ENCODE measurements at regions not wholly inside any gene's neighbourhood (a gene's known extent, or its start where the extent isn't known, plus 50 kb on each side); places are given as distances from the start of the nearest gene placed in this dataset.

DNA sequence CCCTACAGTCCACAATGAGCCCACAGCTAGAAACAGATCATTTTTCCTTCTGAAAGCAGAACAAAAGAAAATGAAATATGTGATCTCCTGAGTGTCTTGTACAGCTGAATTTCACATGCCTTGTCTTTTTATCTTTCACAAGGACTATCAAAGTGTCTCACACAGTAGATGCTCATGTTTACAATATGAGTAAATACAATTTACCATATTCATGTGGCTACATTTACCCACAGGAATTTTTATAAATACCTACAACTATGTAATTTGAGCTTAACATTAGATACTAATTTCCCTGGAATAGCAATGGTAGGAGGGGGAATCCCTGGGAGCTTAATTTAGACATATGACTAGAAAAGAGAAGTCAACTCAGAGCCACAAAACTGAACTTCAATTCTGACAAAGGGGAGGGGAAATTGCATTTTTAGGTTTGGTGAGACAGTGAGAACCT lies 186.2 kb downstream of the MACC1 start:
- no peaks in the 10 kb centered on the region for H3K36me3 Mint-ChIP-seq
- Histone ChIP-seq H3K4me3 (replicated peaks in 1 of 3; ENCODE audit: low read depth in 2 of 3, low read length in 3 of 3) (no peak overlapping the region), H3K4me1 (ENCODE audit: control insufficient read depth in 1 of 2, insufficient read depth in 2 of 2, low read length in 2 of 2) (no peaks in the 10 kb centered on the region), H3K9ac (ENCODE audit: insufficient read depth, low read length, poor library complexity, severe bottlenecking) (no peak overlapping the region), H3K4me2 (replicated peaks; ENCODE audit: extremely low read depth, low read length, poor library complexity, severe bottlenecking) (no peak overlapping the region), H3K9me3 (replicated peaks in 1 of 2; ENCODE audit: control insufficient read depth in 1 of 2, insufficient read depth in 1 of 2, low read length in 2 of 2) (no peaks in the 10 kb centered on the region), H3K27ac (ENCODE audit: low read depth in 1 of 2, low read length in 2 of 2) (no peak overlapping the region), H2AFZ (ENCODE audit: insufficient read depth, low read depth, low read length, poor library complexity, severe bottlenecking) (no peak overlapping the region), H3K36me3 (replicated peaks in 1 of 2; ENCODE audit: control insufficient read depth in 1 of 2, insufficient read depth in 2 of 2, low read length in 2 of 2) (no peaks in the 10 kb centered on the region), H3K79me2 (ENCODE audit: insufficient read depth, low read length) (no peaks in the 10 kb centered on the region), H4K20me1 (ENCODE audit: insufficient read depth, low read length) (no peaks in the 10 kb centered on the region), H3K27me3 (ENCODE audit: control insufficient read depth in 2 of 2, insufficient read depth in 2 of 2, low read length in 2 of 2) (no peaks in the 10 kb centered on the region)
- H3K4me1 Mint-ChIP-seq, result peaks cover 9% of the 10 kb centered on the region
- DNase-seq, result no peak
- no peak overlapping the region for H3K4me3 Mint-ChIP-seq
- no peak overlapping the region for H3K27ac Mint-ChIP-seq
- intact Hi-C loops (cut with micrococcal nuclease), result no loop called here
- H3K27me3 Mint-ChIP-seq (ENCODE audit: low read depth in 3 of 3), result no peaks in the 10 kb centered on the region
- peaks cover 0 to 2% (median 0%) of the 10 kb centered on the region in 7 donors for H3K9me3 Mint-ChIP-seq
- TF ChIP-seq, protein P1, sequence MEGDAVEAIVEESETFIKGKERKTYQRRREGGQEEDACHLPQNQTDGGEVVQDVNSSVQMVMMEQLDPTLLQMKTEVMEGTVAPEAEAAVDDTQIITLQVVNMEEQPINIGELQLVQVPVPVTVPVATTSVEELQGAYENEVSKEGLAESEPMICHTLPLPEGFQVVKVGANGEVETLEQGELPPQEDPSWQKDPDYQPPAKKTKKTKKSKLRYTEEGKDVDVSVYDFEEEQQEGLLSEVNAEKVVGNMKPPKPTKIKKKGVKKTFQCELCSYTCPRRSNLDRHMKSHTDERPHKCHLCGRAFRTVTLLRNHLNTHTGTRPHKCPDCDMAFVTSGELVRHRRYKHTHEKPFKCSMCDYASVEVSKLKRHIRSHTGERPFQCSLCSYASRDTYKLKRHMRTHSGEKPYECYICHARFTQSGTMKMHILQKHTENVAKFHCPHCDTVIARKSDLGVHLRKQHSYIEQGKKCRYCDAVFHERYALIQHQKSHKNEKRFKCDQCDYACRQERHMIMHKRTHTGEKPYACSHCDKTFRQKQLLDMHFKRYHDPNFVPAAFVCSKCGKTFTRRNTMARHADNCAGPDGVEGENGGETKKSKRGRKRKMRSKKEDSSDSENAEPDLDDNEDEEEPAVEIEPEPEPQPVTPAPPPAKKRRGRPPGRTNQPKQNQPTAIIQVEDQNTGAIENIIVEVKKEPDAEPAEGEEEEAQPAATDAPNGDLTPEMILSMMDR (IDR thresholded peaks at IDR 0.05), result no peak

DNA sequence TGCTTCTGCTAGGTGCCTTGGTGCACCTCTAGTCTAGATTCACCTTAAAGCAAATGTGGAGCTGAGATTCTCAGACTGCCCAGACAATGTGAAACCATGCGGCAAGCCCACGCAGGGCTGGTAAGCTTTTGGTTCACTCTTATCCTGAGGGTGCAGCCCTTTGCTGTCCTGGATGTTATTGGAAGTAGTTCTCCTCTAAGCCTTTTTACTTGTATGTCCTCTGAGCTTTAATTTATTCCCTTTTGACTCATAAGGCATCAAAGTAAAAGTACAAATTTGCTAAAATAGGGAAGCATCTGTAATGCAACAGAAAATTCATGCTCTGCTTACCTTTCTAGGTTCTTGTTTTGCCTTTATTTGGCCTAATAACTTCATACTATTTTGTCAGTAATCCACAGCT lies 186.8 kb downstream of the MACC1 start:
- Histone ChIP-seq H3K4me1 (ENCODE audit: control insufficient read depth in 1 of 2, insufficient read depth in 2 of 2, low read length in 2 of 2) (no peaks in the 10 kb centered on the region), H3K4me3 (replicated peaks in 1 of 3; ENCODE audit: low read depth in 2 of 3, low read length in 3 of 3) (no peak overlapping the region), H3K9ac (ENCODE audit: insufficient read depth, low read length, poor library complexity, severe bottlenecking) (no peak overlapping the region), H3K4me2 (replicated peaks; ENCODE audit: extremely low read depth, low read length, poor library complexity, severe bottlenecking) (no peak overlapping the region), H3K36me3 (replicated peaks in 1 of 2; ENCODE audit: control insufficient read depth in 1 of 2, insufficient read depth in 2 of 2, low read length in 2 of 2) (no peaks in the 10 kb centered on the region), H3K79me2 (ENCODE audit: insufficient read depth, low read length) (no peaks in the 10 kb centered on the region), H3K9me3 (replicated peaks in 1 of 2; ENCODE audit: control insufficient read depth in 1 of 2, insufficient read depth in 1 of 2, low read length in 2 of 2) (no peaks in the 10 kb centered on the region), H4K20me1 (ENCODE audit: insufficient read depth, low read length) (no peaks in the 10 kb centered on the region), H3K27me3 (ENCODE audit: control insufficient read depth in 2 of 2, insufficient read depth in 2 of 2, low read length in 2 of 2) (no peaks in the 10 kb centered on the region), H3K27ac (ENCODE audit: low read depth in 1 of 2, low read length in 2 of 2) (no peak overlapping the region), H2AFZ (ENCODE audit: insufficient read depth, low read depth, low read length, poor library complexity, severe bottlenecking) (no peak overlapping the region)
- H3K27ac Mint-ChIP-seq, result no peak overlapping the region
- no CpG with 5 or more reads among the region's 2 CpGs for WGBS (ENCODE audit: insufficient coverage)
- H3K36me3 Mint-ChIP-seq, result no peaks in the 10 kb centered on the region
- H3K9me3 Mint-ChIP-seq, result peaks cover 0 to 3% (median 0%) of the 10 kb centered on the region in 7 donors
- no peaks in the 10 kb centered on the region for H3K27me3 Mint-ChIP-seq (ENCODE audit: low read depth in 3 of 3)
- H3K4me1 Mint-ChIP-seq, result peaks cover 9% of the 10 kb centered on the region
- H3K4me3 Mint-ChIP-seq, result no peak overlapping the region
- intact Hi-C loops (cut with micrococcal nuclease), result no loop called here
- TF ChIP-seq, protein P1 (IDR thresholded peaks at IDR 0.05), result no peak
- DNase-seq, result no peak

Measured in CD14-positive monocyte (primary cell).